Left lung (tissue), 4 donors: ENCODE measurements at regions not wholly inside any gene's neighbourhood (a gene's known extent, or its start where the extent isn't known, plus 50 kb on each side); places are given as distances from the start of the nearest gene placed in this dataset.

ENCODE experiments used
- ATAC-seq: fragments of 200-7000 bp; cut with Tn5 transposase; one replicate; pipeline ENCODE4 v1.9.1; 2020; ENCODE audit warnings: moderate library complexity
- DNase-seq, 4 donors: peaks; one replicate each; pipeline ENCODE4 v3.0.0-alpha.2; 2013 to 2020
- H3K27ac ChIP-seq, 2 donors: fragments of 200-600 bp; sonication (generic) in 1 of 2; one replicate each; pipeline versions ENCODE4 v1.5.0 to v1.8.0; 2020 to 2021
- H3K27me3 ChIP-seq, 2 donors: fragments of 200-600 bp; sonication (generic) in 1 of 2; one replicate each; pipeline versions ENCODE4 v1.5.0 to v1.8.0; 2020 to 2021
- H3K36me3 ChIP-seq, 2 donors: fragments of 200-600 bp; sonication (generic) in 1 of 2; one replicate each; pipeline versions ENCODE4 v1.5.0 to v1.8.0; 2020 to 2021
- H3K4me1 ChIP-seq, 2 donors: fragments of 200-600 bp; one replicate each; pipeline ENCODE4 v1.8.0; 2021
- H3K4me3 ChIP-seq, 2 donors: fragments of 200-600 bp; sonication (generic) in 1 of 2; one replicate each; pipeline versions ENCODE4 v1.5.0 to v1.8.0; 2020 to 2021; ENCODE audit warnings: mild to moderate bottlenecking in 1 of 2
- H3K9me3 ChIP-seq, 2 donors: fragments of 200-600 bp; sonication (generic) in 1 of 2; one replicate each; pipeline versions ENCODE4 v1.5.0 to v1.8.0; 2020 to 2021
- CTCF ChIP-seq, 2 donors: fragments of 200-600 bp; sonication (generic) in 1 of 2; IDR thresholded peaks; one replicate each; pipeline versions ENCODE4 v1.5.0 to v1.8.0; 2021; ENCODE audit warnings: antibody characterized with exemption in 2 of 2
- intact Hi-C, 2 donors: fragments of 100-400 bp; cut with DNase I; formaldehyde crosslinking; loops; one replicate each; pipeline versions ENCODE4 v1.11.2 to v1.14.2; 2022
- donor health status: DM: no; HTN: yes; CAD: no.
- donor health status: DM: no; HTN: no; CAD: no.

- H3K27ac ChIP-seq = no peak overlapping the region
- intact Hi-C loops = no loop called here
Observed at GRCh38 chr5:117504305-117504704, 929.7 kb upstream of the SEMA6A start.

DNA sequence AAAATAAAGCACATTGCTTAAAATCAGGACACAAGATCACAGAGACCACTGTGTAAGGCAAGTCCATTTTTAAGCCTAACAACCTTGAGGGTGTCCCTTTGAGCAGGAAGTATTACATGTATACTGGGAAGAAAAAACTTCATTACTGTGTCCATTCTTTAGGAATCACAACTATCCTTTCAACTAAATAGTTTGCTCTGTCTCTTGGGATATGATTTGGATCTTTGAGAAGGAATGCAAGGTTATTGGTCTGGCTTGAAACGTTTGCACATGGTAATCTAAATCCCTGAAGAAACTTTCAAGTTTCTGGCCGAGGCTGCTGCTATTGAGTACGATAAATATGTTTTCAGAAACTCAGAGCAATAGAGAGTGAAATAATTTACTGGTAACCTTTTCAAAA, 923.0 kb upstream of the SEMA6A start:
- Histone ChIP-seq H3K4me1 (no peaks in the 10 kb centered on the region), H3K27ac (no peak overlapping the region), H3K36me3 (no peaks in the 10 kb centered on the region), H3K4me3 (no peak overlapping the region), H3K9me3 (peaks cover 0 to 10% of the 10 kb centered on the region in 2 donors), H3K27me3 (no peaks in the 10 kb centered on the region)
- no peak for TF ChIP-seq CTCF (IDR thresholded peaks at IDR 0.05)
- intact Hi-C loops = no loop called here
- ATAC-seq (no peak), DNase-seq (no peak)

More at GRCh38 chr5:117504305-117504704, 929.7 kb upstream of the SEMA6A start:
- H3K4me1 ChIP-seq = no peaks in the 10 kb centered on the region
- DNase-seq = no peak
- no peak for TF ChIP-seq CTCF (IDR thresholded peaks at IDR 0.05)
- H3K36me3 ChIP-seq = no peaks in the 10 kb centered on the region
- no peaks in the 10 kb centered on the region for H3K27me3 ChIP-seq
- no peak overlapping the region for H3K4me3 ChIP-seq
- no peak for ATAC-seq
- no peaks in the 10 kb centered on the region for H3K9me3 ChIP-seq

GRCh38 chr5:117496801-117497200, 922.2 kb upstream of the SEMA6A start:
- no peak for DNase-seq
- Histone ChIP-seq H3K36me3 (no peaks in the 10 kb centered on the region), H3K27ac (no peak overlapping the region), H3K4me1 (no peaks in the 10 kb centered on the region), H3K9me3 (peaks cover 0 to 11% of the 10 kb centered on the region in 2 donors), H3K27me3 (no peaks in the 10 kb centered on the region), H3K4me3 (no peak overlapping the region)
- TF ChIP-seq CTCF (IDR thresholded peaks at IDR 0.05) = no peak
- no peak for ATAC-seq
- intact Hi-C loops = no loop called here

DNA sequence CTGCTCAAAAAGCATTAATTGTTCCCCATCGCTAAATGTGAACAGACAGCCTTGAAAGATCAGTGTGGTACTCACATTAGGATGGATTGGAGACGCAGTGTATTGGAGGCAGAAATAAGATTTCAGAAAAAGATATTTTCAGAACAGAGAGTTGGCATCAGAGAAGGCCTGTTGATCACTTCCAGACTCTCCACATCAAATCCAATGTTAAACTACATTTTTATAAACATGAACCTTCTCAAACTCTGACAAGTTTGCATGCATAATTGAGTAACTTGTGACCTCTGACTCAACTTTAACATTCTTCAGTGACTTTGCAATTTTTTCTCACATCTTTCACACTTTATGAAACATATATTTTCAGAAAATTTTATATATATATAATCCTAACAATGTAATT, 919.6 kb upstream of the SEMA6A start:
- Histone ChIP-seq H3K27me3 (no peaks in the 10 kb centered on the region), H3K4me1 (no peaks in the 10 kb centered on the region), H3K4me3 (no peak overlapping the region), H3K9me3 (peaks cover 0 to 11% of the 10 kb centered on the region in 2 donors), H3K27ac (no peak overlapping the region), H3K36me3 (no peaks in the 10 kb centered on the region)
- TF ChIP-seq CTCF (IDR thresholded peaks at IDR 0.05) = no peak
- DNase-seq = no peak
- intact Hi-C loops = no loop called here
- ATAC-seq = no peak

DNA sequence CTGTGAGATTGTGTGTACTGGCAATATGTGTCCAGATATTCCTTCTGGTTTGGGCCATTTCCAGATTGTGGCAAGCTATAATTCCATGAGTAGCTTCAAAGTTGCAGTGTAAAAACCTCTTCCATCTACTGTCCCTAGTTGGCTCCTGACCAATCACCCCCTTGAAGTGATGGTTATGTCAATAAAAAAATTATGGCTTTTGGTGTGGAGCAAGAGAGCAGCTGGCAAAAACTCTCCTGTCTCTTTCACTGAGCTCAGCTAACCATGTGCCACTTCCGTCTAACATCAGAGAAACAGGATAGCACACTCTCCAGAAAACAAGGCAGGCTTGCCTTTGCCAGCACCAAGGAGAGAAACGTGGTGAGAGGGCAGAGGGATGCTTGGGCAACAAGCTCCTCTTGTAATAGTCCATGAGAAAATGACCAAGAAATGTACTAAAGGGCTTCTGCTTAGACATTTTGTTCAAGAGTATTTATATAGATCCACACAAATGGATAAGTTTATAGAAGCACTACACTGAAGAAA, 914.4 kb upstream of the SEMA6A start:
- DNase-seq (no peak), ATAC-seq (no peak)
- H3K27ac ChIP-seq = no peak overlapping the region
- no peaks in the 10 kb centered on the region for H3K27me3 ChIP-seq
- peaks cover 0 to 11% of the 10 kb centered on the region in 2 donors for H3K9me3 ChIP-seq
- H3K4me3 ChIP-seq = no peak overlapping the region
- H3K36me3 ChIP-seq = no peaks in the 10 kb centered on the region
- no peaks in the 10 kb centered on the region for H3K4me1 ChIP-seq
- TF ChIP-seq CTCF (IDR thresholded peaks at IDR 0.05) = no peak
- intact Hi-C loops = no loop called here
